ENCODE measurements at regions not wholly inside any gene's neighbourhood (a gene's known extent, or its start where the extent isn't known, plus 50 kb on each side); places are given as distances from the start of the nearest gene placed in this dataset.

- DNase-seq (ENCODE audit: low read depth in 4 of 4, low spot score in 3 of 4): no peak
Observed at GRCh38 chr13:72129117-72129516, 262.1 kb upstream of the DACH1 start.

- DNase-seq (ENCODE audit: low read depth in 4 of 4, low spot score in 3 of 4): no peak
Observed at GRCh38 chr13:72127031-72127430, 260.0 kb upstream of the DACH1 start.

- no peak for DNase-seq (ENCODE audit: low read depth in 4 of 4, low spot score in 3 of 4)
Observed at GRCh38 chr13:72126424-72126823, 259.4 kb upstream of the DACH1 start.

- DNase-seq (ENCODE audit: low read depth in 4 of 4, low spot score in 3 of 4): no peak
Observed at GRCh38 chr13:72125561-72125960, 258.6 kb upstream of the DACH1 start.

- no peak for DNase-seq (ENCODE audit: low read depth in 4 of 4, low spot score in 3 of 4)
Observed at GRCh38 chr13:72122661-72123255, 255.8 kb upstream of the DACH1 start.

GRCh38 chr13:72121466-72121865 is 254.5 kb upstream of the DACH1 start:
- DNase-seq (ENCODE audit: low read depth in 4 of 4, low spot score in 3 of 4): no peak

GRCh38 chr13:72120632-72121031 is 253.6 kb upstream of the DACH1 start:
- no peak for DNase-seq (ENCODE audit: low read depth in 4 of 4, low spot score in 3 of 4)

GRCh38 chr13:72113931-72114330 is 246.9 kb upstream of the DACH1 start:
- no peak for DNase-seq (ENCODE audit: low read depth in 4 of 4, low spot score in 3 of 4)

GRCh38 chr13:72113076-72113475 is 246.1 kb upstream of the DACH1 start:
- no peak for DNase-seq (ENCODE audit: low read depth in 4 of 4, low spot score in 3 of 4)

- no peak for DNase-seq (ENCODE audit: low read depth in 4 of 4, low spot score in 3 of 4)
Observed at GRCh38 chr13:72112216-72112615, 245.2 kb upstream of the DACH1 start.

GRCh38 chr13:72109863-72110262 is 242.9 kb upstream of the DACH1 start:
- DNase-seq (ENCODE audit: low read depth in 4 of 4, low spot score in 3 of 4): no peak

GRCh38 chr13:72104656-72105180 is 237.7 kb upstream of the DACH1 start:
- DNase-seq (ENCODE audit: low read depth in 4 of 4, low spot score in 3 of 4): no peak

- DNase-seq (ENCODE audit: low read depth in 4 of 4, low spot score in 3 of 4): no peak
Observed at GRCh38 chr13:72101768-72102400, 234.9 kb upstream of the DACH1 start.

- DNase-seq (ENCODE audit: low read depth in 4 of 4, low spot score in 3 of 4): no peak
Observed at GRCh38 chr13:72100339-72100738, 233.3 kb upstream of the DACH1 start.

- DNase-seq (ENCODE audit: low read depth in 4 of 4, low spot score in 3 of 4): no peak
Observed at GRCh38 chr13:72097568-72097967, 230.6 kb upstream of the DACH1 start.

- DNase-seq (ENCODE audit: low read depth in 4 of 4, low spot score in 3 of 4): no peak
Observed at GRCh38 chr13:72093262-72093661, 226.3 kb upstream of the DACH1 start.

- no peak for DNase-seq (ENCODE audit: low read depth in 4 of 4, low spot score in 3 of 4)
Observed at GRCh38 chr13:72074663-72075062, 207.7 kb upstream of the DACH1 start.

- DNase-seq (ENCODE audit: low read depth in 4 of 4, low spot score in 3 of 4): no peak
Observed at GRCh38 chr13:72072261-72072660, 205.3 kb upstream of the DACH1 start.

GRCh38 chr13:72071713-72072112 is 204.7 kb upstream of the DACH1 start:
- DNase-seq (ENCODE audit: low read depth in 4 of 4, low spot score in 3 of 4): no peak

- no peak for DNase-seq (ENCODE audit: low read depth in 4 of 4, low spot score in 3 of 4)
Observed at GRCh38 chr13:72062566-72062965, 195.6 kb upstream of the DACH1 start.

GRCh38 chr13:72061613-72062012 is 194.6 kb upstream of the DACH1 start:
- DNase-seq (ENCODE audit: low read depth in 4 of 4, low spot score in 3 of 4): no peak

GRCh38 chr13:72050251-72050650 is 183.2 kb upstream of the DACH1 start:
- DNase-seq (ENCODE audit: low read depth in 4 of 4, low spot score in 3 of 4): no peak

- no peak for DNase-seq (ENCODE audit: low read depth in 4 of 4, low spot score in 3 of 4)
Observed at GRCh38 chr13:72043366-72043765, 176.4 kb upstream of the DACH1 start.
